Heart left ventricle (tissue), 13 donors: ENCODE measurements at regions not wholly inside any gene's neighbourhood (a gene's known extent, or its start where the extent isn't known, plus 50 kb on each side); places are given as distances from the start of the nearest gene placed in this dataset.

ENCODE experiments used
- CTCF ChIP-seq, 12 donors: fragments of 200-600 bp; sonication (generic) in 4 of 12; IDR thresholded peaks; one replicate each; pipeline versions ENCODE4 v1.5.0 to v1.8.0; 2018 to 2022; ENCODE audit warnings: antibody characterized with exemption in 12 of 12, mild to moderate bottlenecking in 5 of 12
- POLR2A ChIP-seq, 2 donors: fragments of 450-650 bp; IDR thresholded peaks; one replicate each; pipeline ENCODE4 v1.6.1; 2017; ENCODE audit warnings: antibody characterized with exemption in 2 of 2, mild to moderate bottlenecking in 2 of 2, moderate library complexity in 2 of 2
- donor health status: ischemic (EF 13 %, LVEDD 7.1; RV severe dilation, severe dysfunction).
- donor health status: DM: no; HTN: yes; CAD: no.
- donor health status: DM: no; HTN: no; CAD: no.
- donor health status: ischemic (EF 25% LVEDD 6.9; RV normal size, moderate dysfunction).
- donor health status: ischemic (EF 25% LVEDD 5.7; RV mildly dilated, moderate dysfunction).
- donor health status: ischemic (EF 35%, LVEDD 5.7; RV mildly dilated, moderate dysfunction).
- donor health status: nonischemic (EF 11% LVEDD 7.7; RV severe dilation, severe dysfunction).
- donor health status: DM: yes; HTN: yes; CAD: no.
- donor health status: PGD.
- donor health status: ischemic (EF 29% LVEDD 5.4; RV normal size, mild dysfunction).
- donor health status: nonischemic (EF 23%, LVEDD 6.1; RV moderate dilation, normal function).

- TF ChIP-seq CTCF (IDR thresholded peaks at IDR 0.05): no peak
- TF ChIP-seq POLR2A (IDR thresholded peaks at IDR 0.05): no peak
Measured at GRCh38 chr12:28884904-28885679, 264.0 kb upstream of the FAR2 start.
